ENCODE measurements at regions not wholly inside any gene's neighbourhood (a gene's known extent, or its start where the extent isn't known, plus 50 kb on each side); places are given as distances from the start of the nearest gene placed in this dataset.

GRCh38 chr2:30379481-30379880, 67.6 kb upstream of the LCLAT1 start:
- Mint-ChIP-seq H3K4me3 (no peak overlapping the region), H3K27me3 (ENCODE audit: low read depth) (peaks cover 5% of the 10 kb centered on the region; the same call in 1 of the 2 replicates), H3K9me3 (no peaks in the 10 kb centered on the region), H3K36me3 (ENCODE audit: insufficient read depth in 1 of 3, low read depth in 3 of 3) (no peaks in the 10 kb centered on the region), H3K4me1 (no peaks in the 10 kb centered on the region), H3K27ac (no peak overlapping the region)
- Histone ChIP-seq H3K27me3 (ENCODE audit: insufficient read depth, low read length) (no peaks in the 10 kb centered on the region), H2BK5ac (ENCODE audit: insufficient read length, low read length) (no peak overlapping the region), H4K20me1 (ENCODE audit: control insufficient read depth, insufficient read depth, insufficient read length) (no peaks in the 10 kb centered on the region), H3T11ph (ENCODE audit: low read length) (no peak overlapping the region), H4K8ac (replicated peaks; ENCODE audit: insufficient read length, low read depth, low read length) (no peak overlapping the region), H3K79me2 (ENCODE audit: insufficient read depth, low read length) (no peaks in the 10 kb centered on the region), H2BK120ac (ENCODE audit: low read depth, low read length, poor library complexity, severe bottlenecking) (no peak overlapping the region), H3K4me2 (ENCODE audit: insufficient read depth, insufficient read length, low read length) (no peak overlapping the region), H3K9ac (ENCODE audit: extremely low read depth, insufficient read length, low read length) (no peak overlapping the region), H4K91ac (ENCODE audit: insufficient read length, low read depth, low read length) (no peak overlapping the region), H2AK5ac (ENCODE audit: insufficient read length, low read length) (no peak overlapping the region), H2BK15ac (ENCODE audit: low read depth, low read length) (no peak overlapping the region), H2BK20ac (ENCODE audit: low read depth, low read length, poor library complexity, severe bottlenecking) (no peak overlapping the region), H3K18ac (ENCODE audit: insufficient read length, low read depth, low read length) (no peak overlapping the region), H3K79me1 (ENCODE audit: insufficient read depth, low read depth, low read length, poor library complexity, severe bottlenecking) (no peaks in the 10 kb centered on the region), H3K56ac (ENCODE audit: insufficient read length, low read depth, low read length) (no peak overlapping the region), H4K5ac (ENCODE audit: insufficient read length, low read depth, low read length) (no peak overlapping the region), H3K4me1 (ENCODE audit: insufficient read depth, low read length) (no peaks in the 10 kb centered on the region), H2AFZ (ENCODE audit: low read length) (no peak overlapping the region), H3K9me3 (ENCODE audit: control insufficient read depth, low read depth, low read length) (no peaks in the 10 kb centered on the region), H3K23me2 (ENCODE audit: insufficient read length, low read depth, low read length, poor library complexity, severe bottlenecking) (no peaks in the 10 kb centered on the region), H3K14ac (ENCODE audit: insufficient read depth, low read length) (no peak overlapping the region), H3K23ac (ENCODE audit: insufficient read length, low read depth, low read length) (no peak overlapping the region), H3K4ac (ENCODE audit: low read depth, low read length) (no peak overlapping the region), H2BK12ac (ENCODE audit: insufficient read length, low read depth, low read length) (no peak overlapping the region), H3K27ac (ENCODE audit: insufficient read length, low read depth, low read length) (no peak overlapping the region)
- WGBS (ENCODE audit: extremely low coverage, insufficient read length, low lambda C conversion rate), result no CpG with 5 or more reads among the region's 1 CpG
- DNase-seq, result no peak
- TF ChIP-seq CTCF (conservative IDR thresholded peaks at IDR 0.05), result no peak
